Osteocyte (in vitro differentiated cells): ENCODE measurements at regions not wholly inside any gene's neighbourhood (a gene's known extent, or its start where the extent isn't known, plus 50 kb on each side); places are given as distances from the start of the nearest gene placed in this dataset.

ENCODE experiments used
- DNase-seq: peaks from one replicate; pipeline ENCODE4 v3.0.0; 2021; ENCODE audit warnings: mixed read lengths; ENCODE audit not compliant: unreplicated experiment; ENCODE audit errors: extremely low spot score
- H3K27ac Mint-ChIP-seq: one replicate; pipeline ENCODE4 v1.8.0; 2021; ENCODE audit warnings: mild to moderate bottlenecking, mixed read lengths; ENCODE audit not compliant: unreplicated experiment
- H3K27me3 Mint-ChIP-seq: one replicate; pipeline ENCODE4 v1.8.0; 2021; ENCODE audit warnings: mixed read lengths; ENCODE audit not compliant: unreplicated experiment
- H3K36me3 Mint-ChIP-seq: one replicate; pipeline ENCODE4 v1.8.0; 2021; ENCODE audit warnings: mixed read lengths; ENCODE audit not compliant: unreplicated experiment
- H3K4me1 Mint-ChIP-seq: one replicate; pipeline ENCODE4 v1.8.0; 2021; ENCODE audit warnings: mixed read lengths; ENCODE audit not compliant: unreplicated experiment
- H3K4me3 Mint-ChIP-seq: one replicate; pipeline ENCODE4 v1.8.0; 2021; ENCODE audit warnings: mild to moderate bottlenecking, moderate library complexity, mixed read lengths; ENCODE audit not compliant: unreplicated experiment
- H3K9me3 Mint-ChIP-seq: one replicate; pipeline ENCODE4 v1.8.0; 2021; ENCODE audit warnings: mixed read lengths; ENCODE audit not compliant: unreplicated experiment
- TF ChIP-seq, protein P1 (sequence below): fragments of 200-600 bp; sonication (generic); IDR thresholded peaks from 2 replicates; pipeline ENCODE4 v1.5.0; 2021; ENCODE audit warnings: antibody characterized with exemption, mild to moderate bottlenecking, moderate library complexity

DNA sequence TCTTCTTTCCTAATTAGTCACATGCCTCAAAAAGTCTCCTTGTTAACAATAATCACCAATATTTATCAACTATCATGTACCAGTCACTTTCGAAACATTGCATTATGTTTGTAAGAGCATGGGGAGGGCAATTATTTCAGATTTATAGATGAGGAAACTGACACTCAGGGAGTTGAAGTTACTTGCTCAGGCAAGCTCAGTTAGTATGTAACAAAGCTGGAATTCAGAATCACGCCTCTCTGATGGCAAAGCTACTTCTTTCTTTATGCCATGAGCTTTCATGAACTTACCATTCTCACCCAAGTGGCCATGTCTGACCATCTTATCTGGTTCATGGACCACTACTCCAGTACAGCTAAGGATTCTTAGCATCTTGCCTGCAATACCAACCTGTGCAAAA, 183.4 kb upstream of the TANK start:
- H3K9me3 Mint-ChIP-seq = peaks cover 7% of the 10 kb centered on the region
- peaks cover 4% of the 10 kb centered on the region for H3K4me1 Mint-ChIP-seq
- no peak overlapping the region for H3K27ac Mint-ChIP-seq
- H3K27me3 Mint-ChIP-seq = no peaks in the 10 kb centered on the region
- TF ChIP-seq, protein P1, sequence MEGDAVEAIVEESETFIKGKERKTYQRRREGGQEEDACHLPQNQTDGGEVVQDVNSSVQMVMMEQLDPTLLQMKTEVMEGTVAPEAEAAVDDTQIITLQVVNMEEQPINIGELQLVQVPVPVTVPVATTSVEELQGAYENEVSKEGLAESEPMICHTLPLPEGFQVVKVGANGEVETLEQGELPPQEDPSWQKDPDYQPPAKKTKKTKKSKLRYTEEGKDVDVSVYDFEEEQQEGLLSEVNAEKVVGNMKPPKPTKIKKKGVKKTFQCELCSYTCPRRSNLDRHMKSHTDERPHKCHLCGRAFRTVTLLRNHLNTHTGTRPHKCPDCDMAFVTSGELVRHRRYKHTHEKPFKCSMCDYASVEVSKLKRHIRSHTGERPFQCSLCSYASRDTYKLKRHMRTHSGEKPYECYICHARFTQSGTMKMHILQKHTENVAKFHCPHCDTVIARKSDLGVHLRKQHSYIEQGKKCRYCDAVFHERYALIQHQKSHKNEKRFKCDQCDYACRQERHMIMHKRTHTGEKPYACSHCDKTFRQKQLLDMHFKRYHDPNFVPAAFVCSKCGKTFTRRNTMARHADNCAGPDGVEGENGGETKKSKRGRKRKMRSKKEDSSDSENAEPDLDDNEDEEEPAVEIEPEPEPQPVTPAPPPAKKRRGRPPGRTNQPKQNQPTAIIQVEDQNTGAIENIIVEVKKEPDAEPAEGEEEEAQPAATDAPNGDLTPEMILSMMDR = no peak
- no peaks in the 10 kb centered on the region for H3K36me3 Mint-ChIP-seq
- no peak overlapping the region for H3K4me3 Mint-ChIP-seq
- no peak for DNase-seq

DNA sequence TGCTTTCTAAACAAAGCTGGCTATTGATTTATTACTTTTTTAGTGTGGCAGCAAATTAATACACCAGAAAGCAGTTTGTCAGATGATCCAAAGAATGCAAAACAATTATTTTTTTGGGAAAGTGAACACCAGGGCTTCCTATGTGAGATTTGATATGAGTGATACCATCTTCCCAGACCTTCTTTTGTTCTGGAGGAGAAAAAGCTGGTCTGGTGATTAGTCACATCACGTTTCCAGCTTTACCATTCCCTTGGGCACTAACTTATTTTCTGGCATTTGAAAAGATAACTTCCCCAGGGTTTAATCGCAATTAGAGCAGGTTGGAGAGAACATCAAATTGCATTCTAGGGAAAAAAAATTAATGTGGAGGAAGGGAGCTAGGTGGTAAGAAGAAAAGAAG, 182.9 kb upstream of the TANK start:
- H3K36me3 Mint-ChIP-seq = no peaks in the 10 kb centered on the region
- peaks cover 4% of the 10 kb centered on the region for H3K4me1 Mint-ChIP-seq
- H3K27me3 Mint-ChIP-seq = no peaks in the 10 kb centered on the region
- H3K9me3 Mint-ChIP-seq = peaks cover 7% of the 10 kb centered on the region
- no peak for DNase-seq
- TF ChIP-seq, protein P1 = no peak
- no peak overlapping the region for H3K27ac Mint-ChIP-seq
- no peak overlapping the region for H3K4me3 Mint-ChIP-seq

DNA sequence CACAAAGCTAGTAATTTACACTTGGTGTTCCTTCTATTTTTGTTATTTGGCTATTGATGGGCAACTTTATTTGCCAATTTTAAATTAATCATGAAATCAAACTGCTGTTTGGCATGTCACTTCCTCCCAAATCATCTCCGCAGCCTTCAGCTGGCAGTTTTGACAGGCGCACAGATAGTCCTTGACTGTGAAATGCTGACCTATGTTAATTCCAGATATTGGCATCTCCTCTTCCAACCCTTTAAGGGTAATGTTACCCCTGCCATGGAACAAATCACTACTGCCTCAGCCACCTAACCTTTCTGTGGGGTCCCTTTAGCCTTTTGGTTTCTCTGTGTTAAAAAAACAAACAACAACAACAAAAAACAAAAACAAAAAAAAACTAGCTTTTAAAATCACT, 182.4 kb upstream of the TANK start:
- TF ChIP-seq, protein P1 = no peak
- Mint-ChIP-seq H3K9me3 (peaks cover 7% of the 10 kb centered on the region), H3K27ac (no peak overlapping the region), H3K27me3 (no peaks in the 10 kb centered on the region), H3K36me3 (no peaks in the 10 kb centered on the region), H3K4me3 (no peak overlapping the region), H3K4me1 (peaks cover 4% of the 10 kb centered on the region)
- no peak for DNase-seq

DNA sequence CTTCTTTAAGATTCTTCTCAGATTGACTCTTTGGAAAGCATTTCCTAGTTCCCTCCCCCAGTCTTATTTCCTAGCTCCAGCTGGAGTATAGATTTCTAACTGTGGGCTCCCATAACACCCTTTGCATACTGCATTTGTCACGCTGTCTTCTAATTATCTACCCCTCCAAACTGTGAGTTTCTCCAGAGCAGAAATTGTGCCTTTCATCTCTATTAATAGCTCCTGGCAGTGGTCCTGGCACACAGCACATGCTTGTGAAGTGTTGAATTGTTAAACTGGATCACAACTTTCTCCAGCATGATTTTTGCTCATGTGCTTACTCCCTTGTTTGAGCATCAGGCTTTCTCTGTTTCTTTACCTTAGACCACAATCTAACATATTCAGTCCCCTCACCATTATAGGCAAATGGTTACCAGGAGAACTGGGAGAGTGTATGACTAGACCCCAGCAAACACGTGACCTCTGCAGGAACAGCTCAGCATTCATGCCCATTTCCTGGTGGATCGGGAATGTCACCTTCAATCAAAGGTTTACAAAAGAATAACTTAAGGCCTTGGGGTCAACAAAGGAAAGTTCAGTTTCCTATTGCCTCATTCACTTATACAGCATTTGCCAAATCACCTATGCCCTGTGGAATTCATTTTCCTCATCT, 175.7 kb upstream of the TANK start:
- peaks cover 11% of the 10 kb centered on the region for H3K4me1 Mint-ChIP-seq
- H3K27ac Mint-ChIP-seq = peak overlapping the region; percentile 9
- H3K36me3 Mint-ChIP-seq = peaks cover 2% of the 10 kb centered on the region

DNA sequence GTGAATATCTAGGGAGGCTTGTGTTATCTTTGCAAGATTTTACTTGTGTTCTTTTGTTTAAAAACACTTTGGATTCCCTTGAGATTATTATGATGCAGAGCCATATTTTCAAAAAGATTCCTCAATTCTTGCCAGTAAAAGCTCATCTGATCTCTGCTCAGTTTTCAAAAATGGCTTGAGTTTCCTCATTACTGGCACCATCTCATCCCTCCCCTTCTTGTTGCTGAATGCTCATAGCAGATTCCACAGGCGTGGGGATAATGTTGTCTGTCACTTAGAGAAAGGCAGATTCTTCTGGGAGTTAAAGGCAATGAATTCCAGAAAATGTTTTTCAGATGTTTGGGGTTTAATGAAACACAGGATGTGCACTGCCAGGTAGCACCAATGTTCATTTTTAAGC, 170.4 kb upstream of the TANK start:
- H3K27ac Mint-ChIP-seq = no peak overlapping the region
- no peak overlapping the region for H3K4me3 Mint-ChIP-seq
- no peak for DNase-seq
- H3K27me3 Mint-ChIP-seq = no peaks in the 10 kb centered on the region
- TF ChIP-seq, protein P1 = no peak
- no peaks in the 10 kb centered on the region for H3K9me3 Mint-ChIP-seq
- H3K36me3 Mint-ChIP-seq = peaks cover 2% of the 10 kb centered on the region
- H3K4me1 Mint-ChIP-seq = peaks cover 18% of the 10 kb centered on the region

More for the DNA sequence above, 175.7 kb upstream of the TANK start:
- TF ChIP-seq, protein P1 = no peak
- Mint-ChIP-seq H3K9me3 (no peaks in the 10 kb centered on the region), H3K27me3 (no peaks in the 10 kb centered on the region), H3K4me3 (no peak overlapping the region)
- DNase-seq = no peak
